Neural progenitor cell (in vitro differentiated cells): ENCODE measurements at regions not wholly inside any gene's neighbourhood (a gene's known extent, or its start where the extent isn't known, plus 50 kb on each side); places are given as distances from the start of the nearest gene placed in this dataset.

Experiments used
- CTCF ChIP-seq: fragments of 200-600 bp; sonication (generic); IDR thresholded peaks from 2 replicates; pipeline ENCODE4 v1.5.1; 2017; ENCODE audit warnings: antibody characterized with exemption, mild to moderate bottlenecking
- EZH2 ChIP-seq: fragments of 200-600 bp; sonication (generic); IDR thresholded peaks from 2 replicates; pipeline ENCODE4 v1.6.1; 2017; ENCODE audit warnings: antibody characterized with exemption, mild to moderate bottlenecking, moderate library complexity
- EZH2phosphoT487 ChIP-seq: fragments of 200-600 bp; sonication (generic); IDR thresholded peaks from 2 replicates; pipeline ENCODE4 v1.6.1; 2017; ENCODE audit warnings: antibody characterized with exemption

- TF ChIP-seq CTCF (no peak), EZH2 (no peak), EZH2phosphoT487 (no peak)
These were observed 301.9 kb upstream of the PITX2 start for GRCh38 chr4:110924761-110925160.
